OCI-LY1 (cell line): ENCODE measurements at regions not wholly inside any gene's neighbourhood (a gene's known extent, or its start where the extent isn't known, plus 50 kb on each side); places are given as distances from the start of the nearest gene placed in this dataset.

ENCODE experiments used
- H2AFZ ChIP-seq: fragments of 200-600 bp; sonication (generic), shearing (Covaris generic); 2 replicates; pipeline ENCODE4 v1.6.0; 2014; ENCODE audit warnings: antibody characterized with exemption, mild to moderate bottlenecking, low read length
- H3F3A ChIP-seq: fragments of 200-600 bp; sonication (generic), shearing (Covaris generic); 2 replicates; pipeline ENCODE4 v1.6.0; 2014; ENCODE audit warnings: mild to moderate bottlenecking, antibody characterized with exemption, low read length, moderate library complexity; ENCODE audit not compliant: insufficient read depth
- H3K27ac ChIP-seq: fragments of 200-600 bp; sonication (generic); 2 replicates; pipeline ENCODE4 v1.5.1; 2014; ENCODE audit warnings: low read length, mixed run types, mild to moderate bottlenecking, low read depth; ENCODE audit not compliant: poor library complexity, severe bottlenecking
- H3K27me3 ChIP-seq: fragments of 200-600 bp; sonication (generic); 2 replicates; pipeline ENCODE4 v1.6.0; 2014; ENCODE audit warnings: antibody characterized with exemption, mild to moderate bottlenecking, low read length, moderate library complexity; ENCODE audit not compliant: insufficient read depth
- H3K36me3 ChIP-seq: fragments of 200-600 bp; sonication (generic); 2 replicates; pipeline ENCODE4 v1.6.1; 2014; ENCODE audit warnings: mild to moderate bottlenecking, antibody characterized with exemption, low read length, moderate library complexity, mixed read lengths; ENCODE audit not compliant: insufficient read depth
- H3K4me1 ChIP-seq: fragments of 200-600 bp; sonication (generic); 2 replicates; pipeline ENCODE4 v1.5.1; 2014; ENCODE audit warnings: mild to moderate bottlenecking, low read length, moderate library complexity; ENCODE audit not compliant: insufficient read depth, severe bottlenecking
- H3K4me2 ChIP-seq: fragments of 200-600 bp; sonication (generic), shearing (Covaris generic); 2 replicates; pipeline ENCODE4 v1.6.1; 2014; ENCODE audit warnings: low read length
- H3K4me3 ChIP-seq: fragments of 200-600 bp; sonication (generic); 2 replicates; pipeline ENCODE4 v1.5.1; 2014; ENCODE audit warnings: low read length, low read depth, mild to moderate bottlenecking, mixed read lengths; ENCODE audit not compliant: poor library complexity, severe bottlenecking
- H3K79me2 ChIP-seq: fragments of 200-600 bp; shearing (Covaris generic); 2 replicates; pipeline ENCODE4 v1.6.1; 2016; ENCODE audit warnings: mixed run types, low read length, mixed read lengths; ENCODE audit not compliant: insufficient read depth
- H3K9ac ChIP-seq: fragments of 200-600 bp; sonication (generic), shearing (Covaris generic); 2 replicates; pipeline ENCODE4 v1.6.1; 2014; ENCODE audit warnings: mild to moderate bottlenecking, low read length, mixed read lengths
- H3K9me2 ChIP-seq: fragments of 200-600 bp; sonication (generic), shearing (Covaris generic); 2 replicates; pipeline ENCODE4 v1.6.1; 2014; ENCODE audit warnings: low read depth, mild to moderate bottlenecking, low read length, mixed read lengths
- H3K9me3 ChIP-seq: fragments of 200-600 bp; shearing (Covaris generic); 2 replicates; pipeline ENCODE4 v1.6.1; 2014; ENCODE audit warnings: low read length, mixed read lengths
- H4K20me1 ChIP-seq: fragments of 200-600 bp; sonication (generic), shearing (Covaris generic); 2 replicates; pipeline ENCODE4 v1.6.0; 2016; ENCODE audit warnings: mild to moderate bottlenecking, low read length; ENCODE audit not compliant: insufficient read depth
- EZH2 ChIP-seq: fragments of 200-600 bp; sonication (generic), shearing (Covaris generic); IDR thresholded peaks from 2 replicates; pipeline ENCODE4 v1.8.0; 2017; ENCODE audit warnings: borderline replicate concordance, mixed run types, mild to moderate bottlenecking, antibody characterized with exemption, low read length, moderate library complexity, mixed read lengths
- TF ChIP-seq, protein P1 (sequence below): fragments of 200-600 bp; sonication (generic), shearing (Covaris generic); IDR thresholded peaks from 2 replicates; pipeline ENCODE4 v1.5.1; 2017; ENCODE audit warnings: mild to moderate bottlenecking, antibody characterized with exemption, low read length, moderate library complexity, mixed read lengths

DNA sequence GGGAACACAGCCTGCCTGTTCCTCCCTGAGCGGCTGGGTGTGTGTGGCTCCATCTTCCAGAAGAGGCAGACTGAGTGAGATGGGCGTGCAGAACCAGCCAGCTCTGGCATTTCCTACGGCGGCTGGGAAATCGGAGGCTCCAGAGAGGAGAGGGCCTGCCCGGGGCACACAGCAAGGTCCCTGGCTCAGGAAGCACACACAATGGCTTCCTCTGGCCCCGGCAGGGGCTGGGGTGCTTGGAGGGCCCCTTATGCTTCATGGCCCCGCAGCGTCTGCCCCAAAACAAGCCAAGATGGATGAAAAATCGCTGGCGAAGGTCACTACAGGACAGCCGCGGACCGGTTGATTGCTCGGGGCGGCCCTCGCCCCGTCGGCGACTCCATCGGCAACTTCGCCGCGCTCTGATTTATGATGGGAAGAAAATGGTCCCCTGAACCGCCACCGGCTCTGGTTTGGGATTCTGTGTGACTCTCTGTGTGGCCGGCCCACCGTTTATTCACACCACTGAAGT, 191.5 kb upstream of the C14orf180 start:
- Histone ChIP-seq H3K9me2 (no peaks in the 10 kb centered on the region), H3K9me3 (no peaks in the 10 kb centered on the region), H3K79me2 (no peaks in the 10 kb centered on the region), H3F3A (no peaks in the 10 kb centered on the region), H2AFZ (no peak overlapping the region), H4K20me1 (no peaks in the 10 kb centered on the region), H3K4me1 (no peaks in the 10 kb centered on the region), H3K27ac (no peak overlapping the region), H3K27me3 (peaks cover 9% of the 10 kb centered on the region), H3K9ac (no peak overlapping the region), H3K4me3 (no peak overlapping the region), H3K36me3 (no peaks in the 10 kb centered on the region), H3K4me2 (no peak overlapping the region)
- TF ChIP-seq EZH2: no peak

DNA sequence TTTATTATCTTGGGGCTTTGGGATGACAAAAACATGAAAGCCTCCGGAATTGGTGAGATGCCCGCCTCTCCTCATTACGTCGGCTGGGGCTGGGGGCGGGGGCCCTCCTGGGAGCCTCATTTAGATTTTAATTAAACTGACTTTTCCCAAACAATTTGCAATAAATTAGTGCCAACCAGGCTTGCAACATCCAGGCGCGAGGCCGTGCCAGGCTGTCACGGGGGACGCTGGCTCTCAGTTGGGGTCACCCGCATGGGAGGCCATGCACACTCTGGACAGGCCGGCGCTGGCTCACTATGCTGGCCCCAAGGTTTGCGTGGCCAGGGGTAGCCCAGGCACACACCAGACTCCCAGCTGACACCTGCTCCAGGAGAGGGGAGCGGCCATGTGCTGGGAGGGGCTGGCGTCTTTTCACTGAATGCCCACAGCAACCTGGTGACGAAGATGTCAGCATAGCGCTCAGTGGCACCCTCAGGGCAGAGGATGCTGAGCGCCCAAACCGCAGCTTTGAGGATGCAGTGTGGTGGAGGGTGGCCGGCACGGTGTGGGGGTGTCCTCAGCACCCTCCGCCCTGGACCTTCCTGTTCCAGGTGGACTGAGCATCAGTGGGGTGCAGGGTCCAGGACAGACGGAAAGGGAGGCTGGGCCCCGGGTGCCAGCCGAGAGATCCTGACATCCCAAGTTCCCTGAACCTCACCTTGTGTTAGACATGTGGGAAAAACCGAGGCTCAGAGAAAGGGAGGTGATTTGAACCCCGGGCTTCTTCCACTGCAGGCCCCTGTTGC, 190.8 kb upstream of the C14orf180 start:
- no peaks in the 10 kb centered on the region for H3K9me2 ChIP-seq
- no peak overlapping the region for H3K9ac ChIP-seq
- peaks cover 9% of the 10 kb centered on the region for H3K27me3 ChIP-seq
- no peaks in the 10 kb centered on the region for H3K4me1 ChIP-seq
- no peak overlapping the region for H3K4me2 ChIP-seq
- no peak overlapping the region for H3K27ac ChIP-seq
- no peaks in the 10 kb centered on the region for H3K79me2 ChIP-seq
- no peaks in the 10 kb centered on the region for H3F3A ChIP-seq
- no peaks in the 10 kb centered on the region for H3K36me3 ChIP-seq
- no peak overlapping the region for H3K4me3 ChIP-seq
- no peak overlapping the region for H2AFZ ChIP-seq
- no peaks in the 10 kb centered on the region for H3K9me3 ChIP-seq
- TF ChIP-seq EZH2: no peak
- TF ChIP-seq, protein P1, sequence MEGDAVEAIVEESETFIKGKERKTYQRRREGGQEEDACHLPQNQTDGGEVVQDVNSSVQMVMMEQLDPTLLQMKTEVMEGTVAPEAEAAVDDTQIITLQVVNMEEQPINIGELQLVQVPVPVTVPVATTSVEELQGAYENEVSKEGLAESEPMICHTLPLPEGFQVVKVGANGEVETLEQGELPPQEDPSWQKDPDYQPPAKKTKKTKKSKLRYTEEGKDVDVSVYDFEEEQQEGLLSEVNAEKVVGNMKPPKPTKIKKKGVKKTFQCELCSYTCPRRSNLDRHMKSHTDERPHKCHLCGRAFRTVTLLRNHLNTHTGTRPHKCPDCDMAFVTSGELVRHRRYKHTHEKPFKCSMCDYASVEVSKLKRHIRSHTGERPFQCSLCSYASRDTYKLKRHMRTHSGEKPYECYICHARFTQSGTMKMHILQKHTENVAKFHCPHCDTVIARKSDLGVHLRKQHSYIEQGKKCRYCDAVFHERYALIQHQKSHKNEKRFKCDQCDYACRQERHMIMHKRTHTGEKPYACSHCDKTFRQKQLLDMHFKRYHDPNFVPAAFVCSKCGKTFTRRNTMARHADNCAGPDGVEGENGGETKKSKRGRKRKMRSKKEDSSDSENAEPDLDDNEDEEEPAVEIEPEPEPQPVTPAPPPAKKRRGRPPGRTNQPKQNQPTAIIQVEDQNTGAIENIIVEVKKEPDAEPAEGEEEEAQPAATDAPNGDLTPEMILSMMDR: no peak
- H4K20me1 ChIP-seq: no peaks in the 10 kb centered on the region

DNA sequence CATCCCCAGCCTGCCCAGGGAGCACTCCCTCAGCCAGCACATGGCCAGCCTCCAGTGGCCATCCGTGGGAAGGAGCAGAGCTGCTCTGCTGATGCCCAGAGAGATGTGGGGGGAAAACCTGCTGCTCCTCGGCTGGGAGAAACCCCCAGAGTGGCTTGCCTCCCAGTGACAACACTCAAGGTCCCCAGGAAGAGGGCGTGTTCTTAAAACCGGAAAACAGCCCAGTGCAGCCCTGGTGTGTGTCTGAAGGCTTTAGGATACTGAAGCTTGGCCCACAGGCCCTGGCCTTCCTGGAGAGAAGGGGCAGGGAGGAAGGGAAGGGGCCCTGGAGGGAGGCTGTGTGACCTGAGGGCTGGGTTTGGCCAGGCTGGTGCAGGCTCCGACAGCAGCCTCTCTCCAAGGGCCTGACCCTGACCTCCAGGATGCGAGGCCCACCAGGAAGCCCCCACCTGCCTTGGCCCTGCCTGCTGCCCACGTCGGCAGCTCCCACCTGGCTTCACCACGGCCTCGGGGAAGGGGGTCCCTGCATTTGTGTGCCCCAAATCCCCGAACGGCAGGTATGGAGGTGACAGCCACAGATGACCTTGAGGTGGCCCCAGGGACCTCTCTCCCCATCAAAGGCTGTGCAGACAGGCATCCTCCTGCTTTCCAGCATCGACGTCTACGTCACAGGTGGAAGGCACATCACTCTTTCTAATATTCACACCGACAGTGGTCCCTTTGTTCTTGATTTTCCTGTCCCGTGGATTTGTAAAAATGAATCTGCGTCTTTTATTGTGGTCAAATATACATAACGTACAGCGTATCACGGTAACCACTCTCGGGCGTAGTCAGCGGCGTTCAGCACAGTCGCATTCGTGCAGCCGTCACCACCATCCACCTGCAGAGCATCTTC, 190.0 kb upstream of the C14orf180 start:
- Histone ChIP-seq H3K4me1 (no peaks in the 10 kb centered on the region), H3F3A (no peaks in the 10 kb centered on the region), H3K36me3 (no peaks in the 10 kb centered on the region), H3K9me3 (no peaks in the 10 kb centered on the region), H4K20me1 (no peaks in the 10 kb centered on the region), H3K79me2 (no peaks in the 10 kb centered on the region), H2AFZ (no peak overlapping the region), H3K27ac (no peak overlapping the region), H3K9me2 (no peaks in the 10 kb centered on the region), H3K27me3 (peaks cover 11% of the 10 kb centered on the region), H3K9ac (no peak overlapping the region), H3K4me3 (no peak overlapping the region), H3K4me2 (no peak overlapping the region)
- no peak for TF ChIP-seq EZH2
- TF ChIP-seq, protein P1: no peak
